ENCODE measurements at regions not wholly inside any gene's neighbourhood (a gene's known extent, or its start where the extent isn't known, plus 50 kb on each side); places are given as distances from the start of the nearest gene placed in this dataset.

DNA sequence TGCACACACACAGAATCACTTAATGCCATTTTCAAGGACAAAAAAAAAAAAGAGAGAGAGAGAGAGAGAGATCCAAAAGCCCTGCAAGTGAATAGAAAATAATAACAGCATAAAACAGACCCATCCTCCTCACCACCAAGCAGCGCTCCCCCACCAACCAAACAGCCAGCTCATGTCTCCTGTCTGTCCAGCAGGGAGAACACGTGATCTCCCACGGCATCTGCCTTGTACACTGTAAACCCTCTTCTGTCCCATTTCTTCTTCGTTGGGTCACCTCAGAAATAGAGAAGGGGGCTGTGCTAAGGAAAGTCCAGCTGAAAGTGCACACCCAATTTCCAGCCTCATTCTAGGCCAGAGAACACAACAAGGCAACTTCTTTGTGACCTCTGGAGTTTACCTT lies 222.5 kb downstream of the EXOC5 start:
- TF ChIP-seq POLR2A (IDR thresholded peaks at IDR 0.05; ENCODE audit: low read depth, low read length) = no peak
- TF ChIP-seq, protein P1, sequence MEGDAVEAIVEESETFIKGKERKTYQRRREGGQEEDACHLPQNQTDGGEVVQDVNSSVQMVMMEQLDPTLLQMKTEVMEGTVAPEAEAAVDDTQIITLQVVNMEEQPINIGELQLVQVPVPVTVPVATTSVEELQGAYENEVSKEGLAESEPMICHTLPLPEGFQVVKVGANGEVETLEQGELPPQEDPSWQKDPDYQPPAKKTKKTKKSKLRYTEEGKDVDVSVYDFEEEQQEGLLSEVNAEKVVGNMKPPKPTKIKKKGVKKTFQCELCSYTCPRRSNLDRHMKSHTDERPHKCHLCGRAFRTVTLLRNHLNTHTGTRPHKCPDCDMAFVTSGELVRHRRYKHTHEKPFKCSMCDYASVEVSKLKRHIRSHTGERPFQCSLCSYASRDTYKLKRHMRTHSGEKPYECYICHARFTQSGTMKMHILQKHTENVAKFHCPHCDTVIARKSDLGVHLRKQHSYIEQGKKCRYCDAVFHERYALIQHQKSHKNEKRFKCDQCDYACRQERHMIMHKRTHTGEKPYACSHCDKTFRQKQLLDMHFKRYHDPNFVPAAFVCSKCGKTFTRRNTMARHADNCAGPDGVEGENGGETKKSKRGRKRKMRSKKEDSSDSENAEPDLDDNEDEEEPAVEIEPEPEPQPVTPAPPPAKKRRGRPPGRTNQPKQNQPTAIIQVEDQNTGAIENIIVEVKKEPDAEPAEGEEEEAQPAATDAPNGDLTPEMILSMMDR (IDR thresholded peaks at IDR 0.05; ENCODE audit: extremely low read depth in 1 of 2, insufficient read depth in 1 of 2, low read depth in 1 of 2, low read length in 2 of 2) = no peak
- no peak for TF ChIP-seq JUN (IDR thresholded peaks at IDR 0.05; ENCODE audit: borderline replicate concordance, insufficient read depth, insufficient read length, low read depth)
- TF ChIP-seq POLR2AphosphoS5 (IDR thresholded peaks at IDR 0.05; ENCODE audit: insufficient read depth, low read depth, low read length) = no peak
- TF ChIP-seq, protein P2, sequence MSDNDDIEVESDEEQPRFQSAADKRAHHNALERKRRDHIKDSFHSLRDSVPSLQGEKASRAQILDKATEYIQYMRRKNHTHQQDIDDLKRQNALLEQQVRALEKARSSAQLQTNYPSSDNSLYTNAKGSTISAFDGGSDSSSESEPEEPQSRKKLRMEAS (IDR thresholded peaks at IDR 0.05; ENCODE audit: insufficient read depth, insufficient read length) = no peak
- no peak for TF ChIP-seq FOS (IDR thresholded peaks at IDR 0.05; ENCODE audit: borderline replicate concordance, insufficient read depth, low read length)
- TF ChIP-seq MYC (IDR thresholded peaks at IDR 0.05; ENCODE audit: low read depth, low read length) = no peak
- TF ChIP-seq EZH2 (IDR thresholded peaks at IDR 0.05; ENCODE audit: borderline replicate concordance, low read depth, low read length, severe bottlenecking) = no peak
